ENCODE measurements at regions not wholly inside any gene's neighbourhood (a gene's known extent, or its start where the extent isn't known, plus 50 kb on each side); places are given as distances from the start of the nearest gene placed in this dataset.
"Not testable (repeated sequence)": the region's sequence is repeated elsewhere in the genome, so short reads cannot be mapped to it uniquely, and the experiment has no call there.

DNA sequence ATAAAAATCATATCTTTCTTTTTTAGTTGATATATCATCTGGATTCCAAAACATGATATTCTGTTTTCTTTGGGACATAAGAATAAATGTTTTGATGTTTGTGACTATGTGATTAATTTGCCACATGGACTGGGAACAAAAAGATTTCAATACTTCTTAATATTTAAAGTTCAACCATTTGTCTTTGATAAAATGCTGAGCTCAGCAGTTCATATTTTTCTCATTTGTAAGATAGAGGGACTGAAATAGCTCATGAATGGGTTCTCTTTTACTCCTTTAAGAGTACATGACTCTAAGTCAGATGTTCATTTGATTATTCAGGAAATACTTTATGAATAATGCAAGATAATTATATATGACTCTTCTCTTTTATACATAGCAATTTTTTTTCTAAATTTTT, 205.9 kb upstream of the FAM47A start:
- Mint-ChIP-seq H3K36me3 (ENCODE audit: low read depth) (no peaks in the 10 kb centered on the region), H3K9me3 (ENCODE audit: low read depth) (no peaks in the 10 kb centered on the region), H3K4me3 (ENCODE audit: unreplicated experiment) (no peak overlapping the region), H3K4me1 (ENCODE audit: low read depth) (no peaks in the 10 kb centered on the region), H3K27ac (ENCODE audit: unreplicated experiment) (no peak overlapping the region), H3K27me3 (ENCODE audit: low read depth) (peaks cover 4% of the 10 kb centered on the region)
- no peak for TF ChIP-seq CTCF (IDR thresholded peaks at IDR 0.05)
- DNase-seq (ENCODE audit: low spot score) = no peak

DNA sequence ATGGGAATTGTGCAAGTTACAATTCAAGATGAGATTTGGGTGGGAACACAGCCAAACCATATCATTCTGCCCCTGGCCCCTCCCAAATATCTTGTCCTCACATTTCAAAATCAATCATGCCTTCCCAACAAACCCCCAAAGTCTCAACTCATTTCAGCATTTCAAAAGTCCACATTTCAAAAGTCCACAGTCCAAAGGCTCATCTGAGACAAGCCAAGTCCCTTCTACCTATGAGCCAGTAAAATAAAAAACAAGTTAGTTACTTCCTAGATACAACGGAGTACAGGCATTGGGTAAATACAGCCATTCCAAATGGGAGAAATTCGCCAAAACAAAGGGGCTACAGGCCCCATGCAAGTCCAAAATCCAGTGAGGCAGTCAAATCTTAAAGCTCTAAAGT, 203.3 kb upstream of the FAM47A start:
- not testable (repeated sequence) for H3K4me1 Mint-ChIP-seq (ENCODE audit: low read depth); H3K9me3 Mint-ChIP-seq (ENCODE audit: low read depth); H3K27ac Mint-ChIP-seq (ENCODE audit: unreplicated experiment); DNase-seq (ENCODE audit: low spot score); H3K4me3 Mint-ChIP-seq (ENCODE audit: unreplicated experiment); H3K36me3 Mint-ChIP-seq (ENCODE audit: low read depth); H3K27me3 Mint-ChIP-seq (ENCODE audit: low read depth)

GRCh38 chrX:34332334-34332733, 200.2 kb upstream of the FAM47A start:
- TF ChIP-seq CTCF (IDR thresholded peaks at IDR 0.05) = peak; percentile 49
- H3K9me3 Mint-ChIP-seq (ENCODE audit: low read depth) = no peaks in the 10 kb centered on the region

DNA sequence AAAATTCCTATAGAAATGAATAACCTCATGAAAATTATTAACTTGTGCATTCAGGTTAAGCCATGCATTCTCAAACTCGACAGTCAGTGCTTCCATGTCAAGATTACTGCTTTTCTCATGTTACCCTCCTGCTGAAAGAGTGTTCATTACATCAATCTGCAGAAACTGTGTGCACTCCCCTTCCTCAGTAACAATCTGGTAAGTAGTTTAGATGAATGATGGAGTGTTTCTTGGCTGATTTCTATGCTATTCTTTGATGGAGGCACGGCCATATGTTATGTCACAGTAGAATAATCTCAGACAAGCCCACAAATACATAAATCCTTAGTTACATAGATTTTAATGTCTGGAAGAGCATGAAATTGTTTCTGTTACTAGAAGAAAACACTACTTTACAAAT, 193.3 kb upstream of the FAM47A start:
- no peak overlapping the region for H3K4me3 Mint-ChIP-seq (ENCODE audit: unreplicated experiment)
- H3K36me3 Mint-ChIP-seq (ENCODE audit: low read depth) = no peaks in the 10 kb centered on the region
- H3K9me3 Mint-ChIP-seq (ENCODE audit: low read depth) = no peaks in the 10 kb centered on the region
- no peak for DNase-seq (ENCODE audit: low spot score)
- TF ChIP-seq CTCF (IDR thresholded peaks at IDR 0.05) = no peak
- no peaks in the 10 kb centered on the region for H3K4me1 Mint-ChIP-seq (ENCODE audit: low read depth)
- peaks cover 2% of the 10 kb centered on the region for H3K27me3 Mint-ChIP-seq (ENCODE audit: low read depth)
- H3K27ac Mint-ChIP-seq (ENCODE audit: unreplicated experiment) = no peak overlapping the region

More at GRCh38 chrX:34332334-34332733, 200.2 kb upstream of the FAM47A start:
- Mint-ChIP-seq H3K4me3 (ENCODE audit: unreplicated experiment) (no peak overlapping the region), H3K27me3 (ENCODE audit: low read depth) (peaks cover 8% of the 10 kb centered on the region), H3K27ac (ENCODE audit: unreplicated experiment) (no peak overlapping the region), H3K36me3 (ENCODE audit: low read depth) (no peaks in the 10 kb centered on the region), H3K4me1 (ENCODE audit: low read depth) (no peaks in the 10 kb centered on the region)
- DNase-seq (ENCODE audit: low spot score) = no peak

GRCh38 chrX:34320424-34320823, 188.3 kb upstream of the FAM47A start:
- H3K4me3 Mint-ChIP-seq (ENCODE audit: unreplicated experiment); H3K4me1 Mint-ChIP-seq (ENCODE audit: low read depth); H3K27ac Mint-ChIP-seq (ENCODE audit: unreplicated experiment); H3K9me3 Mint-ChIP-seq (ENCODE audit: low read depth); DNase-seq (ENCODE audit: low spot score); H3K27me3 Mint-ChIP-seq (ENCODE audit: low read depth); H3K36me3 Mint-ChIP-seq (ENCODE audit: low read depth): not testable (repeated sequence)

DNA sequence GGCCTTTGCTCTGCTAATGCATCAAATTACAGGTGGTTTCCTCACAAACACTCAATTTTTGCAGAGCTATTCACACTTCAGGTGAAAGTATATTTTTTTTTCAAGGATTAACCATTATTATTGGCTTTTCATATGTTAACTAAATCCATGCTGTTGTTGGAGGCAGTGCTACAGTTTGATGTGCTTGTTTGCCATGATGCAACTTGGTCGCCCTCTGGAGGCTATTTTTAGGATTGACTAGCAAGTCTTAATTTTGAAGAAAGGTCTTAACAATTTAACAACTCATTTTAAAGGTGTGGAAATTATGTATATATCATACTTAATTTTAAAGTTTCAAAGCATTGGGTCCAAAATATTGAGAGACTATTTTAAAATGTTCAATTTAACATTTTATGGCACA, 168.8 kb upstream of the FAM47A start:
- peak; percentile 84 for TF ChIP-seq CTCF (IDR thresholded peaks at IDR 0.05)
- DNase-seq (ENCODE audit: low spot score) = no peak
- Mint-ChIP-seq H3K4me3 (ENCODE audit: unreplicated experiment) (no peak overlapping the region), H3K36me3 (ENCODE audit: low read depth) (no peaks in the 10 kb centered on the region), H3K27ac (ENCODE audit: unreplicated experiment) (no peak overlapping the region), H3K4me1 (ENCODE audit: low read depth) (no peaks in the 10 kb centered on the region), H3K9me3 (ENCODE audit: low read depth) (no peaks in the 10 kb centered on the region), H3K27me3 (ENCODE audit: low read depth) (peaks cover 7% of the 10 kb centered on the region)
